ENCODE measurements at regions not wholly inside any gene's neighbourhood (a gene's known extent, or its start where the extent isn't known, plus 50 kb on each side); places are given as distances from the start of the nearest gene placed in this dataset.
A peak's percentile ranks its signal among the peaks of the same experiment; 100 is the strongest.

DNA sequence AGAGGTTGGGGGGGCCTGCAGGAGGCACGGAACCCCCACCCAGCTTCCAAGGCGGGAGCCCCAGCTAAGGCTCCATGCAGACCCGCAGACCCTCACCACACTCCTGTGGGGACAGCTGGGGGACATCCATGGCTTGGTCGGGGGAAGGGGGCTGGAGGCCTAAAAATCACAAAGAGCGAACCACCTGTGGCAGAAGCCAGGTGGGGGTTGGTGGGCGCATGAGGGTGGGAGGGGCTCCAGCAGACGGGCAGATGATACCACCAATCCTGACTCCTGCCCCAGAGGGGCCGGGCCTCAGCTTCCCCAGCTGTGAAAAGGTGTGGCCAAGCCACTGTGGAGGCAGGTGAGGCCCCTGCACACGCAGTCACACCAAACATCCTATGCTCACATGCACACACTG, 111.6 kb downstream of the FAM53A start:
- no peak for DNase-seq

GRCh38 chr4:1572010-1572385, 112.1 kb downstream of the FAM53A start:
- DNase-seq: no peak

- DNase-seq: no peak
These were observed 112.7 kb downstream of the FAM53A start for GRCh38 chr4:1571165-1572009.

- no peak for DNase-seq
These were observed 113.6 kb downstream of the FAM53A start for GRCh38 chr4:1570291-1571164.

GRCh38 chr4:1569461-1570151, 114.5 kb downstream of the FAM53A start:
- no peak for DNase-seq

DNA sequence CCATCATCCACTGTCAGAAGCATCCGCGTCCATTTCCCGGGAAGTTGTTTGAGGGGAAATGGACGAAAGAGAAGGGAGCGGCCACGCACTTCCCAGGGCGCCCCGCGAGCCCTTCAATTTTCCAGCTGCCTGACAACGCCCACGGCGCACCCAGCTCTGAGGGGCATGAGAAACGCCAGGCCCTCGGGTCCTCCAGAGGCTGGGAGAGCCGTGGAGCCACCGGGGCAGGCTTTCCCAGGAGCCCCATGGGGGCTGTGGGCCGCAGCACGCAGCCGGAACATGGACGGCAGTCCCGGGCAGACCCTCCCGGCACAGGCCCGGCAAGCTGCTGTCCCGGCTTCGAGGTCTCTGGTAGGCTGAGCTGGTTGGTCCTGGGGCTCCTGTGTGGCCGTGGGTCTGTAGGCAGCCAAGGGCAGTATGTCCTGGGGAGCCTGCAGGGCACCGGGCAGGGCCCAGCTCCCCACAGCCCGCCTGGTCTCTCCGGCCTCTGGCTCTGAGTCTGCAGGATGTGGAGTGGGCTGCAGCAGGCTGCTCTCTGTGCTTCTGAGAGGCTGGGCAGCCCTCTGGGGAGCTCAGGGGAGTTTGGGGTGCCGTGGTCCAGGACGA, 115.2 kb downstream of the FAM53A start:
- DNase-seq: no peak

DNA sequence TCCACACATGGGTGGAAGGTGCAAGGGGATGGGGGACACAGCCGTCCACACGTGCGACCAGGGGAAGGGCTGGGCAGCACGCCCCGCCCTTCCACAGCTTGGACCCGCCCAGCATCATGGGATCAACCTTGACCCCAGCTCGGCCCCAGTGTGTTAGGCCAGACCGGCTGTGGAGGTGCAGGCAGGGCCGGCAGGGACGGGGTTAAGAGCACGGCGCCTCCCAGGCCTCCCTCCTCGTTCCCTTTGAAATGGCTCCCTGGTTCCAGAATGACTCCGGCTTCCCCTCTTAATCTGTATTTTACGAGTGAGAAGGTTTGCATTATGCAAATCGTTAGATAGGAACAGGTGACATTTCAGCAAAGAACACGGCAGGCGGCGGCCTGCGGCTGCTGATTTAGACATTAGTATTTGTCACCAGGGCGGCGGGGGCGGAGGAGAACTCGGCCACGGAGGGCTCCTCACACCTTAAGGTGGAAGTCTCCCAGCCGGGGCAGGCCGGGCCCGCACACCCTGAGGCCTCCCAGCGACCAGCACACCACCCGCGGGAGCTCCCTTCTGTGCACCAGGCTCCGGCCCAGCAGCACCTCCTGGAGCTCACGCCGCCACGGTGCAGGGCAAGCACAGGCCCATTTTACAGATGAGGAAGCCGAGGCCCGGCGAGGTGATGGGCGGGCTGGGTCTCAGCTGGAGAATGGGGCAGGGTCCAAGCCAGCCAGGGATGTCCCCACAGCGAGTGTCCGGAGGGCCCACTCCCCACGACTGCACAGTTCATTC, 116.1 kb downstream of the FAM53A start:
- no peak for DNase-seq

- no peak for DNase-seq
These were observed 116.7 kb downstream of the FAM53A start for GRCh38 chr4:1567519-1567807.

GRCh38 chr4:1566838-1567518, 117.1 kb downstream of the FAM53A start:
- DNase-seq: no peak

GRCh38 chr4:1566301-1566837, 117.7 kb downstream of the FAM53A start:
- DNase-seq: peak; percentile 10

DNA sequence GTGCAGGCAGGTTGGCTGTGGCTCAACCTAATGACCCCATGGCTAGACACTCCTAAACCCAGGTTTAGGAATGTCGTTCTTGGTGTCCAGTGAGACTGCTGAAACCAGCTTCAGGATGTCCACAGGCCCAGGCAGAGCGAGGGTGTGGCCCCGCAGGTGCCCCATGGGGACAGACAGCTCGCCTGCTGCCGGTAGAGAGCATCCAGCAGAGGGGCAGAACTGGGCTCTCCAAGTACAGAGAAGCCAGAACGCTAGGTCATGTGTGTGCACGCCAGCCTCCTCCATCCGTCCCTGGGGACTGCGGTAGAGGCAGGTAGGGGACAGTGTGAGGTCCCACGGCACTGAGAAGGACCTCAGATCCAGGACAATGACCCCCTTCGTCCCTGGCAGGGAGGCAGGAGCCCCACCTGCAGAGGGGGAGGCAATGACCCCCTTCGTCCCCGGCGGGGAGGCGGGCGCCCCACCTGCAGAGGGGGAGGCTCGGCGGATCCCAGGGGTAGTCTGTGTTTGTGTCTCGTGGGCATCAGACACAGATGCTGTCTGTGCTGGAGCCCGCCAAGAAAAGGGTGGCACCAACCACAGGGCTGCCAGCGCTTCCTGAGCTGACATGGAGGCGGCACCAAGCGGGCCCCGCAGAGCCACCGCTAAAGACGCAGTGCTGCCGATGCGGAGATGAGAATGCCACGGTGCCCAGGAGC, 118.4 kb downstream of the FAM53A start:
- DNase-seq: peak; percentile 48

DNA sequence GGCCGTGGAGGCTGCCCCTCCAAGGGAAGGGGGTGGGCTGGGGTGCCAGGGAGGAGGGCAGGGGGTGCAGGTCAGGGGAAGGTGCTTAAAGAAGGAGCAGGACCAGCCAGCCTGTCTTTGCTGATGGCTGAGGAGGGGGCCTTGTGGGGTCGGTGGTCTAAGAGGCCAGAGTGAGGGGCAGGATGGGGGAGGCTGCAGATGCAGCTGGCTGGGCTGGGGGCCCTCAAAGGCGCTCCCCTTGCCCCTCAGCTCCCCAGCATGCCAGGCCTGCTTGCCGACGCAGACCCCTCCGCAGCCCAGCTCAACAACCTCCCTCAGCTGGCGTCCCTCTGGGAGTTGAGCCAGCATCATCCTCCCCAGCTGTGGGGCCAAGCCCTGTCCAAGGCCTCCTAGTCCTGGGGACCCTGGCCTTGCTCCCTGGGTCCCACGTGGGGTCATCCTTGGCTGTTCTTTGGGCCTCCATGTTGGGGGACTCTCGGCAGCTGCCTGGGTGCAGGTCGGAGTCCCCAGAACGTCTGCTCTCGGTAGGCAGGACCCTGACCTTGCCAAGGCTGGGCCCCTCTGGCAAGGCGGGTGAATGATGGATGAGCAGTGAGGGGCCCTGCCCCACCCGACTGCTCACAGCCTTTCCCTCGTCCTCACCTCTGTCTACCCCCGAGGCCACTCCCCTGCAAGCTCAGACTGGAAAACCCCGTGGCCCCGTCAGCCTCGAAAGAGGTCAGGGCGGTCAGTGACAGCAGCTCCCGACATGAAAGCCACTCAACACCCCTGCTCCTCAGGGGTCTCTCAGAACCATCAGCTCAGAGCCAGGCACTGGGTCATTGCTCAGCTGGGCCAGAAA, 119.4 kb downstream of the FAM53A start:
- DNase-seq: no peak

DNA sequence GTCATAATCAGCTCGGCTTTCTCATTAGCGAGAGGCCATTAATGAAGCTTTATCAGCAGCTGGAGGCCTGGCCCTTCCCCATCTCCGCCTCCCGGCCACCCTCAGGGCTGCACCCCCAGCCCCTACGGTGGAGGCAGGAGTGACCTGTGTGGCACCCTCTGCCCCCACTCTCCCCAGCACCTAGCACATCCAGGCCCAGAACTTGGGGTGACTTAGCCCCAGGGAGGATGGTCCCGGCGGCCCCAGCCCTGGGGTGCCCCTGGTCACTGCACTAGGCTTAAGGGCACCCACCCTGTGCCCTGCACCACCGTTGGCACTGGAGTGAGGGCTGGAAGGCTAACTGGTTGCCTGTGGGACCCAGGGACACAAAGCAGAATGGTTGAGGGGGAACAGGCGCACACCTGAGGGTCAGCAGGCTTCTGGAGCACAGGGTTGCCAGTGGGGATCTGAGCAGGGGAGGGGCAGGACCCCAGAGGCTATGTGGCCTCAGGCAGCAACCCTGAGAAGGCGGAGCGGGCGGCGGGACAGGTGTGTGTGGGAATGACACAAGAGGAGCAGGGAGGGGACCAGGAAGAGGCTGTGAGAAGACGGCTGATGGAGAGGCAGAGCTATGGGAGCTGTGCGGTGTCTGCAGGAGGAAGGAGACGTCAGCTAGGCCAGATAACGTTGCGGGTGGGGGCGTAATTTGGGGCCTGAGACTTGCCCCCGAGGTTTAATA, 120.2 kb downstream of the FAM53A start:
- no peak for DNase-seq

GRCh38 chr4:1563241-1563640, 120.9 kb downstream of the FAM53A start:
- DNase-seq: no peak

DNA sequence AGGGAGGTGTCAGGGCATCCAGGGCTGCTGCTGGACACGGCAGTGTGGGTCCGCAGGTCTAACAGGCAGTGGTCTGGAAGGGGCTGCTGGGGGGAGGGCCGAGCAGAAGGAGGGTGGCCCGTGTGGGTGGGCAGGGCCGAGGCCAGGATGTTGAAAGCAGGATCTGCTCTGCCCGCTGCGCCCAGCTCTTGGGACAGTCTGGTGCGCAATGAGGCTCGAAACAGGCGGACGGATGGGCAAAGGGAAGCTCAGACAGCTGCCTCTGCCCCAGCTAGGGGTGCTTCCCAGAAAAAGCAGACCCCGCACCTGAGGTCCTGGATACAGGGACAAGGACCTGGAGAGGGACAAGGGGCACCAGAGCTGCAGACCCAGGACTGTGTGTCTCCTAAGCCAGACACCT, 121.3 kb downstream of the FAM53A start:
- no peak for DNase-seq

GRCh38 chr4:1562371-1562770, 121.7 kb downstream of the FAM53A start:
- DNase-seq: no peak

GRCh38 chr4:1561286-1561990, 122.7 kb downstream of the FAM53A start:
- DNase-seq: no peak

DNA sequence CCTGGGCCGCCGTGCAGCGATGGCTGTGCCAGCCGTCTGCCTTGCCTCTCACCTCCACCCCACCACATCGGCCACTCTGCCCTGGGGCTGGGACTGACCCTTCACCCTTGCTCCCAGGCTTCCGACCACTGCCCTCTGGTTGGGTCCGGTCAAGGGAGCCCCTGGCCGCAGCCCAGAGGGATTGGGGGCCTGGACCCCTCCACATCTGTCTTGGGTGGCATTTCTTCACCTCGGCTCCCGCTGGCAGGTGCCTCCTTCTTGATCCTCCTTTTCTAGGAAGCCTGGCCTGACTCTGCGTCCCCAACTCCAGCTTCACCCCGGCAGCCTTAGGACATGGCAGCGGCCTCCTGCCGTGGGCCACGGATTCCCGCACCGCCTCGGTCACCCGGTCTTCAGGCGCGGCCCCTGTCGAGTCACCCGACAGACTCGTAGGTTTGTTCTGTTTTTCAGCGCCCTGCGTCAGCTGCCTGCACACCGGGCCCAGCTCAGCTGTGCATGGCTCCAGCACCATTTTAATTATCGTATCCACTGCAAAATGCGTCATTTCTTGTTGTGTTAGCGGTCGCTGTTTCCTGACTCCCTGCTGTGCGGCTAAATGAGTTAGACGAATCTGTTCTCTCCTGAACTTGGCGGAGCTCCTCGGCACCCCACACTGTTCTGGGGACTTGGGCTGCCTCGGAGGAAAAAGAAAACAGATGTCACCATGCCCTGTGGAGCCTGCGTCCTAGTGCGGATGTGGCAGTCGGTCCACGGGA, 124.0 kb downstream of the FAM53A start:
- DNase-seq: no peak
